ENCODE measurements at regions not wholly inside any gene's neighbourhood (a gene's known extent, or its start where the extent isn't known, plus 50 kb on each side); places are given as distances from the start of the nearest gene placed in this dataset.
"Not testable (repeated sequence)": the region's sequence is repeated elsewhere in the genome, so short reads cannot be mapped to it uniquely, and the experiment has no call there.

DNA sequence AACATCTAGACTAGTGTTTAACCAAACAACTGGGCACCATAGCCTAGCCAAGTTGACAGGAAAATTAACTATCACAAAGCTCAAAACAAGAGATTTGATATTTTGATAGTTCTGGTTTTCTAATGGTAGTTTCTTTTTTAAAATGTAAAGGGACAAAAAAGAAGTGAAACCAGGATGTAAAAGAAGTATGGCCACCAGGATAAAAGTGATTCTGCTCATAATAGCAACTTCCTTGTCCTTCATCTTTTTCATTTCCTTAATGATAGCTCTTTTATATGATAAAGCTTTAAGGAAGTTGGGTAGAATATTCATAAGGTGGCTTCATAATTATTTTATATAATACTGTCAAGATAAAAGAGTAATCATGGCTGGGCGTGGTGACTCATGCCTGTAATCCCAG lies 139.1 kb downstream of the BASP1 start:
- peaks cover 8% of the 10 kb centered on the region for H3K9me3 Mint-ChIP-seq

DNA sequence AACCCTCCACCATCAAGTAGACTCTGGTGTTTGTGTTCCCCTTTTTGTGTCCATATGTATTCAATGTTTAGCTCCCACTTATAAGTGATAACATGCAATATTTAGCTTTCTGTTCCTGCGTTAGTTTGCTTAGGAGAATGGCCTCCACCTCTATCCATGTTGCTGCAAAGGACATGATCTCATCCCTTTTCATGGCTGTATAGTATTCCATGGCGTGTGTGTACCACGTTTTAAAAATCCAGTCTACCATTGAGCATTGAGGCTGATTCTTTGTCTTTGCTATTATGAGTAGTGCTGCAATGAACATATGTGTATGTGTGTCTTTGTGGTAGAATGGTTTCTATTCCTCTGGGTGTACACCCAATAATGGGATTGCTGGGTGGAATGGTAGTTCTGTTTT lies 140.1 kb downstream of the BASP1 start:
- H3K4me3 Mint-ChIP-seq: no peak overlapping the region
- H3K27me3 Mint-ChIP-seq: no peaks in the 10 kb centered on the region
- no peak overlapping the region for H3K27ac Mint-ChIP-seq
- H3K9me3 Mint-ChIP-seq: peaks cover 8% of the 10 kb centered on the region
- peaks cover 4% of the 10 kb centered on the region for H3K4me1 Mint-ChIP-seq (ENCODE audit: low read depth)
- H3K36me3 Mint-ChIP-seq (ENCODE audit: low read depth): no peaks in the 10 kb centered on the region

More for the DNA sequence above, 139.1 kb downstream of the BASP1 start:
- Mint-ChIP-seq H3K4me3 (no peak overlapping the region), H3K27ac (no peak overlapping the region), H3K27me3 (no peaks in the 10 kb centered on the region), H3K4me1 (ENCODE audit: low read depth) (peaks cover 4% of the 10 kb centered on the region), H3K36me3 (ENCODE audit: low read depth) (no peaks in the 10 kb centered on the region)

DNA sequence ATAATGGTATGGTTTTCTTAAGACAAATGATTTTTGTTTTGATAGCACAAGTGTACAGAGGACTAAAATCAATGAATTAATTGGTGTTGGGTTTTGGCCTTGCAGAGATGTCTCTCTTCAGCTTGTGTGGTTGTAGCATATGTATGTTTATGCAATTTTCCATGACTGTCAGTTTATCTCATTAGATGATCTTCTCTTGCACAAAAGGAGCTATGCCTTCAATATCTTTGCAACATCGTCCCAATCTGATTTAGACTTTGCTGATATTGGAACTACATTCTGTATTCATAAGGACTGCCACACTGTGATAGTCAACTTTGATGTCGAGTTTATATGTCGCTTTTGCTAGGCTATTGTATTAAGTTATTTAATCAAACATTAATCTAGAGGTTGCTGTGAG lies 140.0 kb upstream of the TAF11L2 start:
- Mint-ChIP-seq H3K9me3 (peaks cover 8% of the 10 kb centered on the region), H3K4me1 (ENCODE audit: low read depth) (peaks cover 4% of the 10 kb centered on the region), H3K27me3 (no peaks in the 10 kb centered on the region), H3K36me3 (ENCODE audit: low read depth) (no peaks in the 10 kb centered on the region), H3K4me3 (no peak overlapping the region), H3K27ac (no peak overlapping the region)

DNA sequence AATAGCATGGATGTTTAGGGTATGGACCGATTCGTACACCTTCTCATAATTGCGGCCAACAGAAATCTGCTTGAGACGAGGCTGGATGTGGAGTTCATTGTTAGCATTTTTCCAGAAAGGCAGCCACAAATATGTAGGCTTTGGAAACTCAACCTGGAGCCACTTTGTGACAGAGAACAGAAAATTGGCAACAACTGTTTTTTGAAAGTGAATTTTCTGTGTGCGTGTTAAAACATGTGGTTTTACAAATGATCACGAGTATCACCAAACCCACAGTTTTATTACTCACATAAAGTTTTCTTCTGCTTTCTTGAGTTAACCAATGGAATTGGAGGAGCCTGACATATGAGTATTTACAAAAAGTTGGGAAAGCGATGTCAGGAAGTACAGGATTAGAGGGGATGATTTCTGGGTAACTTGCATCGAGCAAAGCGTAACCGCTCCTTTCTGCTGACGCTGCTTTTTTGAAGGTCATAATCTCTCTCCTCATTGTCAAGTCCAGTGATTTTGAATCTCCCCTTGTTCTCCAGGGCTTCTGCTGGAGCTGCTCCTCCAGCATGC lies 138.5 kb upstream of the TAF11L2 start:
- Mint-ChIP-seq H3K4me1 (ENCODE audit: low read depth) (peaks cover 4% of the 10 kb centered on the region), H3K27me3 (no peaks in the 10 kb centered on the region), H3K4me3 (no peak overlapping the region), H3K27ac (no peak overlapping the region), H3K9me3 (peaks cover 8% of the 10 kb centered on the region), H3K36me3 (ENCODE audit: low read depth) (no peaks in the 10 kb centered on the region)

DNA sequence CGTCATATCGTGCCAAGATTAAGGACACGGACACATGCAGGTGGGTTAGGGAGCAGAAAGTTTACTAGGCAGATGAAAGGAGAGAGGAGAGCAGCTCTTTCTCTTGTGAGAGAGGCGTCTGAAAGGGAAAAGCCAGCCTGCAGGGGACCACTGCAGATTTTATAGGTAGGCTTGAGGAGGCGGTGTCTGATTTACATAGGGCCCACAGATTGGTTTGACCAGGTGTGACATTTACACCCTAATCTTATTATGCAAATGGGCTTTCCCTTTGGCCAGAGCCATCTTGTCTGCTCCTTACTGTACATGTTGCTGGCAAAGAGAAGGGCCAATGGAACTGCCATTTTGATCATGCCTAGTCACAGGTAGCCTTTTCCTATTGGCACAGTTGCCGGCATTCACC lies 137.2 kb upstream of the TAF11L2 start:
- Mint-ChIP-seq H3K9me3 (peaks cover 8% of the 10 kb centered on the region), H3K27me3 (no peaks in the 10 kb centered on the region), H3K36me3 (ENCODE audit: low read depth) (no peaks in the 10 kb centered on the region), H3K4me3 (no peak overlapping the region), H3K4me1 (ENCODE audit: low read depth) (no peaks in the 10 kb centered on the region), H3K27ac (no peak overlapping the region)

DNA sequence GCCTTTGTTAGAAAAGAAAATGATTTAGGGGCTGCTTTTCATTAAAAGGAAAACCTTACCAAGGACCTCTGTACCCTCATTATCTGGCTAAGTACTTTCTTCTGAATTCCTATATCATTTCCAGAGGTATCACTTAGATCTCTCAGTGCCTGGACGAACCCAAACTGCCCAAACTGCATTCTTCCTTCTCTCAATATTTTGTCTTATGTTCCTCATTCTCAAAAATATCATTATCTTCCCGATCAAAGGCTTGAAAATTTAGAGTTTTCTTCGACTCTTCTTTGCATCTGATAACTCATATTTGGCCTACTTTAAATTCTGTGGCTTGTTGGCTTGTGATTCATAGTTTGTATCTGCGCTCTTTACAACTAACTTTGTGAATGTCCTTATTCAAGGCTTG lies 136.7 kb upstream of the TAF11L2 start:
- no peak overlapping the region for H3K27ac Mint-ChIP-seq
- H3K27me3 Mint-ChIP-seq: no peaks in the 10 kb centered on the region
- no peak overlapping the region for H3K4me3 Mint-ChIP-seq
- no peaks in the 10 kb centered on the region for H3K36me3 Mint-ChIP-seq (ENCODE audit: low read depth)
- H3K4me1 Mint-ChIP-seq (ENCODE audit: low read depth): no peaks in the 10 kb centered on the region
- H3K9me3 Mint-ChIP-seq: peaks cover 8% of the 10 kb centered on the region

DNA sequence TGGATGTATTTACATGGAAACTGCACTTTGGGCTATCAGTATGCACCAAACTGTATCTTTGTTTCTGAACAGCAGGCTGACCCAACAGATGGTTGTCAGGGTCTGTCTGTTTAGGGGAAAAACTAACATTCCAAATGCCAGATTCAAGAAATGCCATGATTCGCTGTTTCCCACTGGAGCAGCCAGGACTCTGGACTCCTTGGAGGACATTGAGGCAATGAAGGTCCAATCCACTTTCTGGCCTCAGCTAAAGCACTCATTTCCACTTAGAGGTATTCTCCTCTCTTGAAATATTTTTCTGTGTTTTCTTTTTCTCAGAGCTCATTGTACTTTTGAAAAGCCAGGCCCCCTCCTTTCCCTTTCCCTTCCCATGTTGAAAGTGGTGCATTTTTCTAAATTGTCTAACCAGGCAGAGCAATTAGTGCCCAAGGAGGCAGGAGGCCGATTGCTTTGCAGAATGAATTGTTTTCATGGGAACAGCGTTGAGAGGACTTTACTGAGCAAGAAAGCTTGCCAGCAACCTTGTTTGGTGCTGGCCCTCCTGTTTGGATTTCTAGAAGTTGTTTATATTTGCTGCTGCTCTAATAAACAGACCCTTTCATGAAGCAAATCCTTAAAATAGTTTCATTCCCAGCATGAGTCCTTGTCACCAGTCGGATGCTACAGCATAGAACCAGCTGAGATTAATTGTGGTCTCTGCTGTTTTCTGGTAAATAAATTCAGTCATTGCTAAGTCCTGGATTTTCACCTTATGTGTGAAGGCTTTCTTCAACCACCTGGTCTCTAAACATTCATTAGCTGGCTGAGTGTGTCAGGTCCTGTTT lies 132.8 kb upstream of the TAF11L2 start:
- H3K4me3 Mint-ChIP-seq: no peak overlapping the region
- no peaks in the 10 kb centered on the region for H3K36me3 Mint-ChIP-seq (ENCODE audit: low read depth)
- H3K27me3 Mint-ChIP-seq: no peaks in the 10 kb centered on the region
- peaks cover 5% of the 10 kb centered on the region for H3K9me3 Mint-ChIP-seq
- no peaks in the 10 kb centered on the region for H3K4me1 Mint-ChIP-seq (ENCODE audit: low read depth)
- H3K27ac Mint-ChIP-seq: no peak overlapping the region

DNA sequence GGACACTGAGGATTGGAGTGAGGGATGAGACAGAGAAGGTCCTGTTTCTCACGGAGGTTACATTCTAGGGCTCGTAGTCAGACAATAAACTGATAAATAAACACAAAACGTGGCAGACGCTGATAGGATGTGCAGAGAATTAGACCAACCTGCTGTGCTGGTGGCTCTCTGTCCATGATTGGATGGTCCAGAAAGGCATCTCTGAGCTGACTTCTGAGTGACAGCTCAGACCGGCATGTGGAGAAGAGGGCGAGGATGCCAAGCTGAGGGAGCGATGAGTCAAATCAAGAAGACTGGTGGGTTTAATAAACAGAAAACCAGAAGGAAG lies 132.3 kb upstream of the TAF11L2 start:
- H3K36me3 Mint-ChIP-seq (ENCODE audit: low read depth): no peaks in the 10 kb centered on the region
- H3K4me3 Mint-ChIP-seq: no peak overlapping the region
- peaks cover 5% of the 10 kb centered on the region for H3K9me3 Mint-ChIP-seq
- H3K4me1 Mint-ChIP-seq (ENCODE audit: low read depth): no peaks in the 10 kb centered on the region
- no peaks in the 10 kb centered on the region for H3K27me3 Mint-ChIP-seq
- no peak overlapping the region for H3K27ac Mint-ChIP-seq

DNA sequence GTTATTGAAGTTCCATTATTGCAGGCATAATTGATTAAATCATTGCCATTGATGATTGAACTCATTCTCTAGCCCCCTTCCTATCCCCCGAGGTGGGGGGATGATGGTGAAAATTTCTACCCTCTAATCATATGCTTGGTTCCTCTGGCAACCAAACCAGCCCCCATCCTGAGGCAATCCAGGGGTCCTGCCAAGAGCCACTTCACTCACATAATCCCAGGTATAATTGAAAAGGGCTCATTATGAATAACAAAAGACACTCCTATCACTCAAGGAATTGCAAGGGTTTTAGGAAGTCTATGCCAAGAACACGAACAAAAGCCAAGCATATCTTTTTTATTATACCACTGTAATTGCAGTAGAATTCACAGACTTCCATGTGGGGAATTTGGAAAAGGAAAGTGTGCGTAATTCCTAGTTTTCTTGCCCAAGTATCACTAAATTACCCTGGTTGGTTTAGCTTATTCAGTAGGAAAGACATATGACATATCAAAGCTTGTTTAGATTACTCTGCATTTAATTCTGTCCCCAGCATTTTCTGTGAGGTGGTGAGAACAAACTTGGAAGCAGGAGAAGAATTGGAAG lies 130.7 kb upstream of the TAF11L2 start:
- no peaks in the 10 kb centered on the region for H3K36me3 Mint-ChIP-seq (ENCODE audit: low read depth)
- H3K9me3 Mint-ChIP-seq: peaks cover 5% of the 10 kb centered on the region
- H3K4me3 Mint-ChIP-seq: no peak overlapping the region
- no peak overlapping the region for H3K27ac Mint-ChIP-seq
- no peaks in the 10 kb centered on the region for H3K4me1 Mint-ChIP-seq (ENCODE audit: low read depth)
- no peaks in the 10 kb centered on the region for H3K27me3 Mint-ChIP-seq

DNA sequence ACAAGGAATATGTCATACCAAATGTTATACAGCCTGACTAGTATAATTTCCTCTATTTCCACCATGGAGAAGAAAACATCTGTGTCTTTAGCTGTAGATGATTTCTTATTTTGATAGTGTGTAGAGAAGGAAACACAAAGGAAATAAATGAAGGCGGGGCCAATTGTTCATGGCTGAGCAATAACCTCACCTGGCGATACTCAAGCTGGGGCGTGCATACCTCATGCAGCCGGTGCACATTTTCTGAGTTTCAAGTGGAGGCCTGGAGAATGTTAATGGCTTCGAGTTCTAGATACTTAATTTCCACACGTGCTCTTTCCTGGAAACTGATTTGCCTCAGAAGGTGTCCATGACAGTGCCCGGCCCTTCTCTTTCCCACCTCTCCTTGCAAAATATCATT lies 127.4 kb upstream of the TAF11L2 start:
- Mint-ChIP-seq H3K27ac (no peak overlapping the region), H3K9me3 (peaks cover 5% of the 10 kb centered on the region), H3K4me3 (no peak overlapping the region), H3K36me3 (ENCODE audit: low read depth) (no peaks in the 10 kb centered on the region), H3K27me3 (no peaks in the 10 kb centered on the region), H3K4me1 (ENCODE audit: low read depth) (no peaks in the 10 kb centered on the region)

DNA sequence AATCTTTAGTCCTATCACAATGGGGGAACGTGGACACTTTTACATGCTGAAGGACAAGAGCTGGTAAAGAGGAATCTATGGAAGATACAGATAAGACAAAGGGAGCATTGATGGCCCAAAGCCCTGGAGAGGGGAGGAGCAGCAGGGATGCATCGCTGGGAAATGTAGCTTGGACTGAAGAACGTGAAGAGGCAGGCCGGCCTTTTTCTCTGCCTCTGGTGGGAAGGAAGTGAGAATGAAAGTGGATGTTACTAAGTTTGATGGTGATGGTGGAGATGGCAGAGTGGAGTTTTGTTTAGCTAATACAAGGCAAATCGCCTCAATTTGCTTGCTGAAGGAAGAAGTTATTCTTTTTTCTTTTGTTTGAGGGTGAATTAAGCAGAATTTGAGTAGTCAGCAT lies 124.6 kb upstream of the TAF11L2 start:
- Mint-ChIP-seq H3K27ac (no peak overlapping the region), H3K4me3 (no peak overlapping the region), H3K4me1 (ENCODE audit: low read depth) (no peaks in the 10 kb centered on the region), H3K36me3 (ENCODE audit: low read depth) (no peaks in the 10 kb centered on the region), H3K27me3 (no peaks in the 10 kb centered on the region), H3K9me3 (no peaks in the 10 kb centered on the region)

DNA sequence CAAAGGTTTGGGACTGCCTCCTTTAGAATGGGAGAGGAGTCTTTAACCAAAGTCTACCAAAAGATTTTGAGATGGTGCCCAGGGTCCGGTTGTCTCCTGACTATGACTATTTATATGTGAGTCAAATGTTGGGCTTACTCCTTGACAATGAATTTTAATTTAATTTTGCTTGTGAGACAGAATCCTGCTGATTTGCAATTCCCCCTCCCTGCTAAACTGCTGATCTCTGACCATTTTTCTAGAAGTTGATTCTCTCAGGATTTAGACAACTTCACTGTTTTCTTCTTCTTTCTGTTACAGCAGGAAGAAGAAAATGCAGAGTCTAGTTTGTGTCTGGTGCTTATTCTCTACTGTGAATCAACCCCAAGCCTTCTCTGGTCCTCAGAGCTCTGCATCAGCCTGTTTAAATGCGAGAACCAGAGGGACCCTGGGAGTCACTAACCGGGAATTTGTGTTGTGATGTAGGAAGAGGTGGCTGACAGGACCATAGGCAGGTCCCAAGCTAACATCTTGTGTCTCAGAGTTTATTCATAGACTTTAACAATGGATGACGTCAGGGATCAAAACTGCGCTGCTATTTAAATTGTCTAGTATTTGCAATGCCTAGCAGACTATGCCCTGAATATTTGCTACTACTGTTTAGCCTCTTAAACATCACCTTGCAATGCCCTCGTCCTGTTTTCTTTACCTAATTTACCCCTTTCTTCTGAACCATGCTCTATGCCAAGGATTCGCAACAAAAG lies 124.0 kb upstream of the TAF11L2 start:
- H3K36me3 Mint-ChIP-seq (ENCODE audit: low read depth): no peaks in the 10 kb centered on the region
- no peaks in the 10 kb centered on the region for H3K27me3 Mint-ChIP-seq
- no peaks in the 10 kb centered on the region for H3K4me1 Mint-ChIP-seq (ENCODE audit: low read depth)
- no peaks in the 10 kb centered on the region for H3K9me3 Mint-ChIP-seq
- no peak overlapping the region for H3K4me3 Mint-ChIP-seq
- no peak overlapping the region for H3K27ac Mint-ChIP-seq

DNA sequence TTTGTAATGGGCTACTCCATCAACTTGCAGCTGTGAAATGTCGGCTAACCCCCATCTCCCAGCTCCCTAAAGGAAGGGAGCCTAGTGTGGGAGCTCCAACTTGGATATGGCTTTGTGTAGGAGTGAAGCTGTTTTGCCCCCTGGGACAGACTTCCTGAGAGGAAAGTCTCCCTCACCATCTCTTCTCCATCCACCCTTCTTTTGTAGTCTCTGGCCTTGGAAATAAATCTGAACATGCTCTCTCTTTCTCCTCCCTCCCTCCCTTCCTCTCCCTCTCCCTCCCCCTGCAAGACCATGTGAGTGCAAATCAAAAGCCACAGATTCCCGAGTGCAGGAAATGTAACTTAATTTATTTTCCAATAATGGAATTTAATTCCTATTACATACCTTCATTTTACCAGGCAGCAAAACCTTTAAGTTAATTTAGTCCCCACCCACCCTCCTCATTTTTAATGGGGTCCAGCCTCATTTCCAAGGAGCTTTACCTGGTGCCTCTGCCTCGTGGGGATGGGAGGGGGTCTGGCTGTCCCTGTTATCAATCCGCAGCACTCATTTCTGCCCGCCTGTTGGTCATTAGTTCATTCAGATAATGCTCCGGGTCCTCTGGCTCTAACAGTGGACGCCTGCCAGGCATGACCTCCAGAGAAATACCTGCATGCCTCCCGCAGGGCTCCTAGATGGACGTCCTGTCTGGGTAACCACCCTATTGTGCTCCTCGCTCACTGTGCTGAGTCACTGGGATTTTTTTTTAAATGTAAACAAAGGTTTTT lies 122.9 kb upstream of the TAF11L2 start:
- Mint-ChIP-seq H3K27ac (no peak overlapping the region), H3K36me3 (ENCODE audit: low read depth) (no peaks in the 10 kb centered on the region), H3K27me3 (no peaks in the 10 kb centered on the region), H3K9me3 (no peaks in the 10 kb centered on the region), H3K4me3 (no peak overlapping the region), H3K4me1 (ENCODE audit: low read depth) (no peaks in the 10 kb centered on the region)

DNA sequence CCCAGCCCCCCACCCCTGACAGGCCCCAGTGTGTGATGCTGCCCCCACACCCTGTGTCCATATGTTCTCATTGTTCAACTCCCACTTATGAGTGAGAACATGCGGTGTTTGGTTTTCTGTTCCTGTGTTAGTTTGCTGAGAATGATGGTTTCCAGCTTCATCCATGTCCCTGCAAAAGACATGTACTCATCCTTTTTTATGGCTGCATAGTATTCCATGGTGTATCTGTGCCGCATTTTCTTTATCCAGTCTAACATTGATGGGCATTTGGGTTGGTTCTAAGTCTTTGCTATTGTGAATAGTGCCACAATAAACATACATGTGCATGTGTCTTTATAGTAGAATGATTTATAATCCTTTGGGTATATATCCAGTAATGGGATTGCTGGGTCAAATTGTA lies 122.1 kb upstream of the TAF11L2 start:
- H3K27ac Mint-ChIP-seq; H3K27me3 Mint-ChIP-seq; H3K9me3 Mint-ChIP-seq; H3K4me1 Mint-ChIP-seq (ENCODE audit: low read depth); H3K4me3 Mint-ChIP-seq; H3K36me3 Mint-ChIP-seq (ENCODE audit: low read depth): not testable (repeated sequence)
